ENCODE measurements at regions not wholly inside any gene's neighbourhood (a gene's known extent, or its start where the extent isn't known, plus 50 kb on each side); places are given as distances from the start of the nearest gene placed in this dataset.

GRCh38 chr2:102091908-102092307 is 50.6 kb upstream of the IL1R1 start:
- H3K4me3 Mint-ChIP-seq (ENCODE audit: low read depth) = no peak overlapping the region
- no peak for DNase-seq (ENCODE audit: low spot score, unreplicated experiment)
- H3K4me1 Mint-ChIP-seq (ENCODE audit: low read depth) = peaks cover 1% of the 10 kb centered on the region
- no peaks in the 10 kb centered on the region for H3K27me3 Mint-ChIP-seq
- peaks cover 5% of the 10 kb centered on the region for H3K9me3 Mint-ChIP-seq (ENCODE audit: low read depth)
- no peak for TF ChIP-seq CTCF (IDR thresholded peaks at IDR 0.05; ENCODE audit: unreplicated experiment)
- H3K27ac Mint-ChIP-seq = no peak overlapping the region
- no peaks in the 10 kb centered on the region for H3K36me3 Mint-ChIP-seq (ENCODE audit: insufficient read depth)

- H3K36me3 Mint-ChIP-seq (ENCODE audit: insufficient read depth) = no peaks in the 10 kb centered on the region
- H3K27ac Mint-ChIP-seq = no peak overlapping the region
- no peak overlapping the region for H3K4me3 Mint-ChIP-seq (ENCODE audit: low read depth)
Observed at GRCh38 chr2:102092535-102092934, 50.0 kb upstream of the IL1R1 start.

More at GRCh38 chr2:102092535-102092934, 50.0 kb upstream of the IL1R1 start:
- peaks cover 5% of the 10 kb centered on the region for H3K9me3 Mint-ChIP-seq (ENCODE audit: low read depth)
- no peak for DNase-seq (ENCODE audit: low spot score, unreplicated experiment)
- H3K4me1 Mint-ChIP-seq (ENCODE audit: low read depth) = peaks cover 1% of the 10 kb centered on the region
- no peak for TF ChIP-seq CTCF (IDR thresholded peaks at IDR 0.05; ENCODE audit: unreplicated experiment)
- H3K27me3 Mint-ChIP-seq = no peaks in the 10 kb centered on the region
